ENCODE measurements at regions not wholly inside any gene's neighbourhood (a gene's known extent, or its start where the extent isn't known, plus 50 kb on each side); places are given as distances from the start of the nearest gene placed in this dataset.

DNA sequence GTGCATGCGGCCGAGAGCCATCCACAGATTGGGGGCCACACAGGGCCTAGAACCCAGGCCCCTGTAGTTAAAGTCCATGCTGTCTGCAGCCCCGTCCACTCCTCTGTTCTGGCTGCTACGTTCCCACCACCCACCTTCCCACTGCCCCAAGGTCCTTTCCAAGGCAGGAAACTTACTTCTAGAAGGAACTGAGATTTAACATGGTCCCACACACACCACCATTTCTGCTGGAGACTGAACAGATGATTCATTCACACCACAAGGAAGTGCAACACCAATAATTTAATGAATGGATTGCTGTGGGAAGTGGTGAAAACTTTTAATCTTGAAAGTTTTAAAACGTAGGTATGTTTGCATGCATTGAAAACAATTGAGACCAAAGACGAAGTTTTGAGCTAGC lies 95.2 kb downstream of the LBH start:
- TF ChIP-seq, protein P1, sequence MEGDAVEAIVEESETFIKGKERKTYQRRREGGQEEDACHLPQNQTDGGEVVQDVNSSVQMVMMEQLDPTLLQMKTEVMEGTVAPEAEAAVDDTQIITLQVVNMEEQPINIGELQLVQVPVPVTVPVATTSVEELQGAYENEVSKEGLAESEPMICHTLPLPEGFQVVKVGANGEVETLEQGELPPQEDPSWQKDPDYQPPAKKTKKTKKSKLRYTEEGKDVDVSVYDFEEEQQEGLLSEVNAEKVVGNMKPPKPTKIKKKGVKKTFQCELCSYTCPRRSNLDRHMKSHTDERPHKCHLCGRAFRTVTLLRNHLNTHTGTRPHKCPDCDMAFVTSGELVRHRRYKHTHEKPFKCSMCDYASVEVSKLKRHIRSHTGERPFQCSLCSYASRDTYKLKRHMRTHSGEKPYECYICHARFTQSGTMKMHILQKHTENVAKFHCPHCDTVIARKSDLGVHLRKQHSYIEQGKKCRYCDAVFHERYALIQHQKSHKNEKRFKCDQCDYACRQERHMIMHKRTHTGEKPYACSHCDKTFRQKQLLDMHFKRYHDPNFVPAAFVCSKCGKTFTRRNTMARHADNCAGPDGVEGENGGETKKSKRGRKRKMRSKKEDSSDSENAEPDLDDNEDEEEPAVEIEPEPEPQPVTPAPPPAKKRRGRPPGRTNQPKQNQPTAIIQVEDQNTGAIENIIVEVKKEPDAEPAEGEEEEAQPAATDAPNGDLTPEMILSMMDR (IDR thresholded peaks at IDR 0.05; ENCODE audit: insufficient read depth, low read depth, low read length), result no peak
- no peak for TF ChIP-seq EZH2 (IDR thresholded peaks at IDR 0.05; ENCODE audit: insufficient read depth, low read length)

All from astrocyte (in vitro differentiated cells and primary cell).